Panc1 (cell line): ENCODE measurements at regions not wholly inside any gene's neighbourhood (a gene's known extent, or its start where the extent isn't known, plus 50 kb on each side); places are given as distances from the start of the nearest gene placed in this dataset.

Experiments used
- ATAC-seq: fragments of 200-7000 bp; cut with Tn5 transposase; 2 replicates; pipeline ENCODE4 v1.9.1; 2020; ENCODE audit warnings: mild to moderate bottlenecking, moderate library complexity
- BruUV-seq: library from RNA; stranded (reverse); fragments of 400-500 nt; replicated peaks from 2 replicates; lab custom pipeline; 2021; lab: Mats Ljungman, UMichigan
- CTCF ChIA-PET: fragments of 300-600 bp; sonication (Branson Sonifier 250); formaldehyde crosslinking; loops from one replicate; lab custom pipeline; 2022; ENCODE audit warnings: antibody characterized with exemption; lab: Charles Lee
- POLR2A ChIA-PET: fragments of 300-600 bp; sonication (Branson Sonifier 250); formaldehyde crosslinking; loops from one replicate; lab custom pipeline; 2022; ENCODE audit warnings: antibody characterized with exemption; lab: Charles Lee
- DNase-seq: peaks from one replicate; pipeline ENCODE4 v3.0.0-alpha.2; 2010; ENCODE audit warnings: low read depth, low spot score
- H3K27ac ChIP-seq: 2 replicates; pipeline ENCODE4 v1.5.1; 2011; ENCODE audit warnings: mild to moderate bottlenecking, low read length, inconsistent platforms
- H3K27me3 ChIP-seq: fragments of 200-500 bp; sonication (Bioruptor generic); 2 replicates; pipeline ENCODE4 v1.6.0; 2014; ENCODE audit warnings: low read length, inconsistent platforms; ENCODE audit not compliant: control insufficient read depth, insufficient read depth
- H3K36me3 ChIP-seq: fragments of 200-500 bp; sonication (Bioruptor generic); 2 replicates; pipeline ENCODE4 v1.5.1; 2014; ENCODE audit warnings: inconsistent platforms, mild to moderate bottlenecking, low read length, moderate library complexity; ENCODE audit not compliant: control insufficient read depth, insufficient read depth
- H3K4me1 ChIP-seq: 2 replicates; pipeline ENCODE4 v1.5.1; 2011; ENCODE audit warnings: inconsistent platforms, mild to moderate bottlenecking, low read length, moderate library complexity; ENCODE audit not compliant: control insufficient read depth, insufficient read depth
- H3K4me3 ChIP-seq, 2 experiments: 2 replicates each; pipeline ENCODE4 v1.5.1; 2011 to 2012; ENCODE audit warnings: low read depth in 2 of 2, low read length in 2 of 2, mild to moderate bottlenecking in 2 of 2, inconsistent platforms in 1 of 2, moderate library complexity in 1 of 2
- H3K9me3 ChIP-seq: fragments of 200-500 bp; sonication (Bioruptor generic); 2 replicates; pipeline ENCODE4 v1.5.1; 2014; ENCODE audit warnings: low read depth, mild to moderate bottlenecking, inconsistent platforms, low read length, moderate library complexity; ENCODE audit not compliant: control insufficient read depth, insufficient read depth
- POLR2AphosphoS5 ChIP-seq: IDR thresholded peaks from 2 replicates; pipeline ENCODE4 v1.6.1; 2012; ENCODE audit warnings: mild to moderate bottlenecking, low read depth, low read length, moderate library complexity
- SIN3A ChIP-seq: IDR thresholded peaks from 2 replicates; pipeline ENCODE4 v1.6.1; 2012; ENCODE audit warnings: low read depth, mild to moderate bottlenecking, low read length, moderate library complexity, borderline replicate concordance; ENCODE audit not compliant: insufficient read depth
- TCF7L2 ChIP-seq: IDR thresholded peaks from 2 replicates; pipeline ENCODE4 v1.6.1; 2011; ENCODE audit warnings: mild to moderate bottlenecking, low read depth, low read length, inconsistent platforms
- in situ Hi-C: cut with HindIII; loops from 2 replicates; pipeline ENCODE4 v1.10.0; 2016; ENCODE audit warnings: low sequenced_read_pairs, low pct_unique_long_range_greater_than_20kb
- intact Hi-C: fragments of 100-400 bp; cut with micrococcal nuclease; formaldehyde crosslinking; loops from one replicate; pipeline ENCODE4 v1.10.0; 2022; ENCODE audit not compliant: unreplicated experiment
- TF ChIP-seq, protein P1 (sequence below), 2 experiments: IDR thresholded peaks; 2 replicates each; pipeline ENCODE4 v1.6.1; 2011 to 2012; ENCODE audit warnings: low read depth in 2 of 2, control low read depth in 1 of 2, low read length in 1 of 2, mild to moderate bottlenecking in 1 of 2, moderate library complexity in 1 of 2; ENCODE audit not compliant: insufficient read depth in 1 of 2
- TF ChIP-seq, protein P2 (sequence below): fragments of 450-650 bp; IDR thresholded peaks from 2 replicates; pipeline ENCODE4 v1.5.1; 2017; ENCODE audit warnings: mild to moderate bottlenecking

DNA sequence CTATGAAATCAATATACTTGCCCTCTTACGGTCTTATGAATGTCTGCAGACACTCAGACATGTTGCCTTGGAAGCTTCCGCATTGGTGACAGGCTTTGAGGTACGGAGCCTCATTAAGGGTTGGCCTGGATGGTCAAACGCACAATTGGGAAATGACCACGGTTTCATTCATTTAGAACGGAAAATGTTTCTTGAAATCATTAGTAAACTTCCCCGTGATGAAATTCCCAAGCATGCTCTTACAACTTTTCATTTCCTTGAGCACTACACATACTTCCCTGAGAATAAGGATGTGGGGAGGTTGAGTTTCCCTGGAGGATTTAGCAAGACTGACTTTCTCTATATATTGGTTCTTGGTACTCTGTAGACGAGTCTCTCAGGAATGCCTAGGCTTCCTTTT, 146.3 kb downstream of the HLX start:
- POLR2A ChIA-PET, result no interaction called here
- intact Hi-C loops, result no loop called here

DNA sequence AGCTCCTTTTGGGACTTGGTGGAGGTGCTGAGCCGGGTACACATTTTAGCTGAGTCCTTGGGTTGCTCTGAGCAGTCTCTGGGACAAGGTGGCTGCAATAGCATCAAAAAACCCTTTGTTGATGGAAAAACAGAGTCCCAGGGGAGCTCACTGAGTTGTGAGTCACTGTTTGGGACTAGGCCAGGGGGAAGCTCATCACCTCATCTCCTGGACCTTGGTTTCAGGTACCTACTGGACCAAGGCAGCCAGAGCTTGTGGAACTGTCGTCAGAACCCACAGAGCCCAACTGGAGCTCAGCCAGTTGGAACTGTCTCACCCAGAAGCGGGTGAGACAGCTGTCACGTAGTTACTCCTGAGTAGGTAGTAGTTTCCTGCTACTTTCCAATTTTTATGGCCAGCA, 146.7 kb downstream of the HLX start:
- H3K4me3 ChIP-seq, result no peak overlapping the region
- CTCF ChIA-PET, result no interaction called here
- in situ Hi-C loops (no loop called here), intact Hi-C loops (no loop called here)
- no TSS peak for BruUV-seq
- ATAC-seq, result no peak
- POLR2A ChIA-PET, result no interaction called here
- no peak for DNase-seq
- no peak for TF ChIP-seq TCF7L2
- no peak for TF ChIP-seq SIN3A
- TF ChIP-seq, protein P1, sequence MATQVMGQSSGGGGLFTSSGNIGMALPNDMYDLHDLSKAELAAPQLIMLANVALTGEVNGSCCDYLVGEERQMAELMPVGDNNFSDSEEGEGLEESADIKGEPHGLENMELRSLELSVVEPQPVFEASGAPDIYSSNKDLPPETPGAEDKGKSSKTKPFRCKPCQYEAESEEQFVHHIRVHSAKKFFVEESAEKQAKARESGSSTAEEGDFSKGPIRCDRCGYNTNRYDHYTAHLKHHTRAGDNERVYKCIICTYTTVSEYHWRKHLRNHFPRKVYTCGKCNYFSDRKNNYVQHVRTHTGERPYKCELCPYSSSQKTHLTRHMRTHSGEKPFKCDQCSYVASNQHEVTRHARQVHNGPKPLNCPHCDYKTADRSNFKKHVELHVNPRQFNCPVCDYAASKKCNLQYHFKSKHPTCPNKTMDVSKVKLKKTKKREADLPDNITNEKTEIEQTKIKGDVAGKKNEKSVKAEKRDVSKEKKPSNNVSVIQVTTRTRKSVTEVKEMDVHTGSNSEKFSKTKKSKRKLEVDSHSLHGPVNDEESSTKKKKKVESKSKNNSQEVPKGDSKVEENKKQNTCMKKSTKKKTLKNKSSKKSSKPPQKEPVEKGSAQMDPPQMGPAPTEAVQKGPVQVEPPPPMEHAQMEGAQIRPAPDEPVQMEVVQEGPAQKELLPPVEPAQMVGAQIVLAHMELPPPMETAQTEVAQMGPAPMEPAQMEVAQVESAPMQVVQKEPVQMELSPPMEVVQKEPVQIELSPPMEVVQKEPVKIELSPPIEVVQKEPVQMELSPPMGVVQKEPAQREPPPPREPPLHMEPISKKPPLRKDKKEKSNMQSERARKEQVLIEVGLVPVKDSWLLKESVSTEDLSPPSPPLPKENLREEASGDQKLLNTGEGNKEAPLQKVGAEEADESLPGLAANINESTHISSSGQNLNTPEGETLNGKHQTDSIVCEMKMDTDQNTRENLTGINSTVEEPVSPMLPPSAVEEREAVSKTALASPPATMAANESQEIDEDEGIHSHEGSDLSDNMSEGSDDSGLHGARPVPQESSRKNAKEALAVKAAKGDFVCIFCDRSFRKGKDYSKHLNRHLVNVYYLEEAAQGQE (IDR thresholded peaks at IDR 0.05; ENCODE audit: insufficient read depth in 1 of 2, low read depth in 2 of 2, low read length in 1 of 2), result no peak
- TF ChIP-seq POLR2AphosphoS5, result no peak
- TF ChIP-seq, protein P2, sequence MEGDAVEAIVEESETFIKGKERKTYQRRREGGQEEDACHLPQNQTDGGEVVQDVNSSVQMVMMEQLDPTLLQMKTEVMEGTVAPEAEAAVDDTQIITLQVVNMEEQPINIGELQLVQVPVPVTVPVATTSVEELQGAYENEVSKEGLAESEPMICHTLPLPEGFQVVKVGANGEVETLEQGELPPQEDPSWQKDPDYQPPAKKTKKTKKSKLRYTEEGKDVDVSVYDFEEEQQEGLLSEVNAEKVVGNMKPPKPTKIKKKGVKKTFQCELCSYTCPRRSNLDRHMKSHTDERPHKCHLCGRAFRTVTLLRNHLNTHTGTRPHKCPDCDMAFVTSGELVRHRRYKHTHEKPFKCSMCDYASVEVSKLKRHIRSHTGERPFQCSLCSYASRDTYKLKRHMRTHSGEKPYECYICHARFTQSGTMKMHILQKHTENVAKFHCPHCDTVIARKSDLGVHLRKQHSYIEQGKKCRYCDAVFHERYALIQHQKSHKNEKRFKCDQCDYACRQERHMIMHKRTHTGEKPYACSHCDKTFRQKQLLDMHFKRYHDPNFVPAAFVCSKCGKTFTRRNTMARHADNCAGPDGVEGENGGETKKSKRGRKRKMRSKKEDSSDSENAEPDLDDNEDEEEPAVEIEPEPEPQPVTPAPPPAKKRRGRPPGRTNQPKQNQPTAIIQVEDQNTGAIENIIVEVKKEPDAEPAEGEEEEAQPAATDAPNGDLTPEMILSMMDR, result no peak
- H3K27ac ChIP-seq, result no peak overlapping the region
- no peaks in the 10 kb centered on the region for H3K36me3 ChIP-seq
- no peaks in the 10 kb centered on the region for H3K27me3 ChIP-seq
- H3K4me1 ChIP-seq, result no peaks in the 10 kb centered on the region
- no peaks in the 10 kb centered on the region for H3K9me3 ChIP-seq

More for the DNA sequence above, 146.3 kb downstream of the HLX start:
- CTCF ChIA-PET, result no interaction called here
- TF ChIP-seq, protein P2, result no peak
- no peak for TF ChIP-seq SIN3A
- TF ChIP-seq TCF7L2, result no peak
- no peak for TF ChIP-seq POLR2AphosphoS5
- TF ChIP-seq, protein P1 (IDR thresholded peaks at IDR 0.05; ENCODE audit: insufficient read depth in 1 of 2, low read depth in 2 of 2, low read length in 1 of 2), result no peak
- no peaks in the 10 kb centered on the region for H3K9me3 ChIP-seq
- no peaks in the 10 kb centered on the region for H3K36me3 ChIP-seq
- BruUV-seq, result no TSS peak
- H3K27ac ChIP-seq, result no peak overlapping the region
- no peaks in the 10 kb centered on the region for H3K27me3 ChIP-seq
- in situ Hi-C loops, result no loop called here
- DNase-seq, result no peak
- ATAC-seq, result no peak
- H3K4me1 ChIP-seq, result no peaks in the 10 kb centered on the region
- no peak overlapping the region for H3K4me3 ChIP-seq
